HepG2 (cell line): ENCODE measurements at regions not wholly inside any gene's neighbourhood (a gene's known extent, or its start where the extent isn't known, plus 50 kb on each side); places are given as distances from the start of the nearest gene placed in this dataset.
A peak's percentile ranks its signal among the peaks of the same experiment; 100 is the strongest.

ENCODE experiments used
- CC2D1A ChIP-seq: sonication (generic); formaldehyde crosslinking; IDR thresholded peaks from 2 replicates; pipeline ENCODE4 v1.8.1; 2023; ENCODE audit warnings: mild to moderate bottlenecking, missing genetic modification reagents
- FOXO4 ChIP-seq: sonication (generic); formaldehyde crosslinking; conservative IDR thresholded peaks from 2 replicates; pipeline ENCODE4 v1.8.1; 2023; ENCODE audit warnings: missing genetic modification reagents
- GTF3A ChIP-seq: sonication (generic); formaldehyde crosslinking; conservative IDR thresholded peaks from 2 replicates; pipeline ENCODE4 v1.4.0; 2020; ENCODE audit warnings: mild to moderate bottlenecking, missing genetic modification reagents
- IRF1 ChIP-seq: sonication (generic); formaldehyde crosslinking; IDR thresholded peaks from 2 replicates; pipeline ENCODE4 v1.4.0; 2020; ENCODE audit warnings: low read depth, mild to moderate bottlenecking, missing genetic modification reagents
- PAWR ChIP-seq: sonication (generic); formaldehyde crosslinking; IDR thresholded peaks from 2 replicates; pipeline ENCODE4 v1.4.0; 2020; ENCODE audit warnings: missing genetic modification reagents, mild to moderate bottlenecking, borderline replicate concordance
- ZNF547 ChIP-seq: sonication (generic); formaldehyde crosslinking; IDR thresholded peaks from 2 replicates; pipeline ENCODE4 v1.5.1; 2020; ENCODE audit warnings: mild to moderate bottlenecking, missing genetic modification reagents
- ZNF550 ChIP-seq: sonication (generic); formaldehyde crosslinking; IDR thresholded peaks from 2 replicates; pipeline ENCODE4 v1.4.0; 2020; ENCODE audit warnings: mild to moderate bottlenecking, missing genetic modification reagents, borderline replicate concordance
- TF ChIP-seq, protein P1 (sequence below): sonication (generic); formaldehyde crosslinking; IDR thresholded peaks from 2 replicates; pipeline ENCODE4 v1.4.0; 2020; ENCODE audit warnings: mild to moderate bottlenecking, missing genetic modification reagents
- TF ChIP-seq, protein P2 (sequence below): sonication (generic); formaldehyde crosslinking; IDR thresholded peaks from 2 replicates; pipeline ENCODE4 v1.4.0; 2020; ENCODE audit warnings: missing genetic modification reagents

DNA sequence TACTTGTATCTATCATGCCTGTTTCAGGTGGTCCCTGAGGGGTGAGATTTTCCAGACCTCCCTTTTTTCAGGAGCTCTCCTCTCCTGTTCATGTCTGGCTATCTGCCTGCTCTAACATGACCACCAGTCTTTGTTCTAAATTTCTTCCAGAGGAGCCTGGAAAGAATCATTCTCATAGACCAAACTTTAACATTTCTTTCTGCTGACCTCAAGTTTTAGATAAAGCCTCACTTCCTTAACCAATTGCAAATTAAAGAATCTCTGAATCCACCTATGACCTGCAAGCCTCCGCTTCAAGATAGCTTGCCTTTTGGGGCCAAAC is 97.6 kb downstream of the TEX51 start (continued):
- 0 out of 2 replicates have a peak, but pooled peaks have one; percentile 66 for TF ChIP-seq GTF3A
- TF ChIP-seq IRF1 (CRISPR knock-in tag) = peak; percentile 23; the same call in 1 of the 2 replicates
- TF ChIP-seq, protein P1, sequence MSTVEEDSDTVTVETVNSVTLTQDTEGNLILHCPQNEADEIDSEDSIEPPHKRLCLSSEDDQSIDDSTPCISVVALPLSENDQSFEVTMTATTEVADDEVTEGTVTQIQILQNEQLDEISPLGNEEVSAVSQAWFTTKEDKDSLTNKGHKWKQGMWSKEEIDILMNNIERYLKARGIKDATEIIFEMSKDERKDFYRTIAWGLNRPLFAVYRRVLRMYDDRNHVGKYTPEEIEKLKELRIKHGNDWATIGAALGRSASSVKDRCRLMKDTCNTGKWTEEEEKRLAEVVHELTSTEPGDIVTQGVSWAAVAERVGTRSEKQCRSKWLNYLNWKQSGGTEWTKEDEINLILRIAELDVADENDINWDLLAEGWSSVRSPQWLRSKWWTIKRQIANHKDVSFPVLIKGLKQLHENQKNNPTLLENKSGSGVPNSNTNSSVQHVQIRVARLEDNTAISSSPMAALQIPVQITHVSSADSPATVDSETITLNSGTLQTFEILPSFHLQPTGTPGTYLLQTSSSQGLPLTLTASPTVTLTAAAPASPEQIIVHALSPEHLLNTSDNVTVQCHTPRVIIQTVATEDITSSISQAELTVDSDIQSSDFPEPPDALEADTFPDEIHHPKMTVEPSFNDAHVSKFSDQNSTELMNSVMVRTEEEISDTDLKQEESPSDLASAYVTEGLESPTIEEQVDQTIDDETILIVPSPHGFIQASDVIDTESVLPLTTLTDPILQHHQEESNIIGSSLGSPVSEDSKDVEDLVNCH (CRISPR knock-in tag) = 0 out of 2 replicates have a peak, but pooled peaks have one; percentile 77
- TF ChIP-seq, protein P2, sequence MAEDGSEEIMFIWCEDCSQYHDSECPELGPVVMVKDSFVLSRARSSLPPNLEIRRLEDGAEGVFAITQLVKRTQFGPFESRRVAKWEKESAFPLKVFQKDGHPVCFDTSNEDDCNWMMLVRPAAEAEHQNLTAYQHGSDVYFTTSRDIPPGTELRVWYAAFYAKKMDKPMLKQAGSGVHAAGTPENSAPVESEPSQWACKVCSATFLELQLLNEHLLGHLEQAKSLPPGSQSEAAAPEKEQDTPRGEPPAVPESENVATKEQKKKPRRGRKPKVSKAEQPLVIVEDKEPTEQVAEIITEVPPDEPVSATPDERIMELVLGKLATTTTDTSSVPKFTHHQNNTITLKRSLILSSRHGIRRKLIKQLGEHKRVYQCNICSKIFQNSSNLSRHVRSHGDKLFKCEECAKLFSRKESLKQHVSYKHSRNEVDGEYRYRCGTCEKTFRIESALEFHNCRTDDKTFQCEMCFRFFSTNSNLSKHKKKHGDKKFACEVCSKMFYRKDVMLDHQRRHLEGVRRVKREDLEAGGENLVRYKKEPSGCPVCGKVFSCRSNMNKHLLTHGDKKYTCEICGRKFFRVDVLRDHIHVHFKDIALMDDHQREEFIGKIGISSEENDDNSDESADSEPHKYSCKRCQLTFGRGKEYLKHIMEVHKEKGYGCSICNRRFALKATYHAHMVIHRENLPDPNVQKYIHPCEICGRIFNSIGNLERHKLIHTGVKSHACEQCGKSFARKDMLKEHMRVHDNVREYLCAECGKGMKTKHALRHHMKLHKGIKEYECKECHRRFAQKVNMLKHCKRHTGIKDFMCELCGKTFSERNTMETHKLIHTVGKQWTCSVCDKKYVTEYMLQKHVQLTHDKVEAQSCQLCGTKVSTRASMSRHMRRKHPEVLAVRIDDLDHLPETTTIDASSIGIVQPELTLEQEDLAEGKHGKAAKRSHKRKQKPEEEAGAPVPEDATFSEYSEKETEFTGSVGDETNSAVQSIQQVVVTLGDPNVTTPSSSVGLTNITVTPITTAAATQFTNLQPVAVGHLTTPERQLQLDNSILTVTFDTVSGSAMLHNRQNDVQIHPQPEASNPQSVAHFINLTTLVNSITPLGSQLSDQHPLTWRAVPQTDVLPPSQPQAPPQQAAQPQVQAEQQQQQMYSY (CRISPR knock-in tag) = no peak
- peak; percentile 95; the same call in 1 of the 2 replicates for TF ChIP-seq FOXO4 (CRISPR knock-in tag)
- TF ChIP-seq ZNF550 (CRISPR knock-in tag) = no peak
- TF ChIP-seq PAWR (CRISPR knock-in tag) = 0 out of 2 replicates have a peak, but pooled peaks have one; percentile 93
- TF ChIP-seq ZNF547 (CRISPR knock-in tag) = 0 out of 2 replicates have a peak, but pooled peaks have one; percentile 12
- 0 out of 2 replicates have a peak, but pooled peaks have one; percentile 4 for TF ChIP-seq CC2D1A (CRISPR knock-in tag)
